Effector memory CD8-positive, alpha-beta T cell (primary cell): ENCODE measurements at regions not wholly inside any gene's neighbourhood (a gene's known extent, or its start where the extent isn't known, plus 50 kb on each side); places are given as distances from the start of the nearest gene placed in this dataset.

ENCODE experiments used
- ATAC-seq: fragments of 150-1000 bp; cut with Tn5 transposase; replicated peaks from 2 replicates; pipeline ENCODE4 v1.10.0; 2021; ENCODE audit warnings: mild to moderate bottlenecking, moderate library complexity
- DNase-seq, 3 experiments: peaks; one replicate each; pipeline ENCODE4 v3.0.0; 2021
- H3K27ac Mint-ChIP-seq, 2 donors: one replicate each; pipeline ENCODE4 v1.8.0; 2022; ENCODE audit warnings: mild to moderate bottlenecking in 2 of 2, mixed read lengths in 2 of 2, moderate library complexity in 2 of 2
- H3K27me3 Mint-ChIP-seq, 2 donors: one replicate each; pipeline ENCODE4 v1.8.0; 2022; ENCODE audit warnings: mixed read lengths in 2 of 2
- H3K36me3 Mint-ChIP-seq: one replicate; pipeline ENCODE4 v1.8.0; 2022; ENCODE audit warnings: mild to moderate bottlenecking, moderate library complexity, mixed read lengths; ENCODE audit not compliant: insufficient read depth
- H3K4me1 Mint-ChIP-seq, 2 donors: one replicate each; pipeline ENCODE4 v1.8.0; 2022; ENCODE audit warnings: low read depth in 2 of 2, mixed read lengths in 2 of 2
- H3K4me3 Mint-ChIP-seq, 2 donors: one replicate each; pipeline ENCODE4 v1.8.0; 2022; ENCODE audit warnings: mild to moderate bottlenecking in 2 of 2, mixed read lengths in 2 of 2, moderate library complexity in 2 of 2
- H3K9me3 Mint-ChIP-seq, 2 donors: one replicate each; pipeline ENCODE4 v1.8.0; 2022; ENCODE audit warnings: mixed read lengths in 2 of 2

DNA sequence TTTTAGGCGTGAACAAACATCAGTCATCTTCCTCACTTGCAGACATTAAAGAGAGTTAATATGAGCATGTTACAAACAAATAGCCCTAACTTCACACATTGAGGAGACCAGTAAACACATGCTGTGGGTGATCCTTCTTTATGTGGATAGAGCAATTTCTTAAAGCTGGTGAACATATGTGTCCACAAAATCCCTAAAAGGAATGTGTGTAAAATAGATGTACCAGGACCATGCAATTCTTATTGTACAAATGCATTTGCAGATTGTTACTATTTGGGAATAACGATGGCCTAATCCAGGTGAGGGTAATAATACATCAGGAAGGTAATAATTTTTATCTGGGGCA, 228.9 kb downstream of the ALDH8A1 start:
- Mint-ChIP-seq H3K27me3 (peaks cover 6 to 13% of the 10 kb centered on the region in 2 donors), H3K27ac (no peak overlapping the region), H3K4me1 (no peaks in the 10 kb centered on the region), H3K36me3 (no peaks in the 10 kb centered on the region), H3K9me3 (no peaks in the 10 kb centered on the region), H3K4me3 (no peak overlapping the region)
- DNase-seq, result no peak
- ATAC-seq, result no peak

DNA sequence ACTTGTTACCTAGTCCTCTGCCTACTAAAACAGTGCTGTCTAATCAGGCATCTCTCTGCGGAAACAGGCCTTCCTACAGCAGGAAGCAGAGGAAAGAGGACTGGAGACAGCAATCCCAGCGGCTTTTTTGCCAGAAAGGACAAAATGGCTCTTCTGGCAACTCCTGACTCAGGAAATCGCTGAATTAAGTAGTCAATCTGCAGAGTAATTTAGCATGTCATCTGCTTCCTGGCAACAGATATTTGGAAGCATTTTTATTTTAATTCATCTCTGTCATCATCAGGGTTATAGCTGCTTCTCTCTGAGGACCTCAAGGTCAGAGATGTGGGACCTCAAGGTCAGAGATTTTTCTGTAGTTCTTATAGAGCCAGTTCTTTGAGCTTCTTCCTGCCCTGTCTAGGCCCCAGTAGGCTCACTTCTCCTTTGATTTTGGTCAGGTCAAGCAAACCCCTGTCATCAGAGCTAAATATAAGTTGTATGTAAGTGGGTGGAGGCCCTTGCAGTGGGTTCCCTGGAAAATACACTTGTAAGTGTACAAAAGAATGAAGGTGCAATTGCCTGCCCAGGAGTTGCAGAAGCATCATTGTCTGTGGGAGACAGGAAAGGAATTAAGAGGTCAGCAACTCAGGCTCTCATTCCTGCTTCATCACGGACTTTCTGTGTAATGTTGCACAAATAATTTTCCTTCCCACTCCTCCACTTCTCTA, 229.4 kb downstream of the ALDH8A1 start:
- H3K27me3 Mint-ChIP-seq, result peaks cover 7 to 9% of the 10 kb centered on the region in 2 donors
- no peaks in the 10 kb centered on the region for H3K36me3 Mint-ChIP-seq
- H3K4me1 Mint-ChIP-seq, result no peaks in the 10 kb centered on the region
- ATAC-seq (no peak), DNase-seq (no peak)
- H3K9me3 Mint-ChIP-seq, result no peaks in the 10 kb centered on the region
- H3K27ac Mint-ChIP-seq, result no peak overlapping the region
- H3K4me3 Mint-ChIP-seq, result no peak overlapping the region

DNA sequence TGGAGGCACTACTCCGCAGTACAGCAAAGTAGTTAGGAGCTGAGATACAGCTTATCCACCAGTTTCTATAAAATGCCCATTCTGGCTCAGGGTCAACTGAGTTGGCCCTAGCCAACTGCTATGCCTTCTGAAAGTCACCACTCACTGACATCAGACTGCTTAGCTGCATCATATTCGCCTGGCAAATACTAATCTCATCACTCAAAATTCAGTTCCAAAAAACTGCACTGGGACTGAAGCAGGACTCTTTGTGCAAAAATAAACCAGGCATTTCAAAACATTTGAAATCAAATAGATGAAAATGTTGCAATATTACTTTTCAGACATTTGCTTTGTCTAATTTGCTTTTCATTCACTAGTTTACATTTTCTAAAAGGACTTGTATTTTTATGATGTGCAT, 230.0 kb downstream of the ALDH8A1 start:
- H3K27ac Mint-ChIP-seq, result no peak overlapping the region
- no peaks in the 10 kb centered on the region for H3K9me3 Mint-ChIP-seq
- no peaks in the 10 kb centered on the region for H3K36me3 Mint-ChIP-seq
- peaks cover 8 to 9% of the 10 kb centered on the region in 2 donors for H3K27me3 Mint-ChIP-seq
- no peaks in the 10 kb centered on the region for H3K4me1 Mint-ChIP-seq
- DNase-seq (no peak), ATAC-seq (no peak)
- H3K4me3 Mint-ChIP-seq, result no peak overlapping the region

DNA sequence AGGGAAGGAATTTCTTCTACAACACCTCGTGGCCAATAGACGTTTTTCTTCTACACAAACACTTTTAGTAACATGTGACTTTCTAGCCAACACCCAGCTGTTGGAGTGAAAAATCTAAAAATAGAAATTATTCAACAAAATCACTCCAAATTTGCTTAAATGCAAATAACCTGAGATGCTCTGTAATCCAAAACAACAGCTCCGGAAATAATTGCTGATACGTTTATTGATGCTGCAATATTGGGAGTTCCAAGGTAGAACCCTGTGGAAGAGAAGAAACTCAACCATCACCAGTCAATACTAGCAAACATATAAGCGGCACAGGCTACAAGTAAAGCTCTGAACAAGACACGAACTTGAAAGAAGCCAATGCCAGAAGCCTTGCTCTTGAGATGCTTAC, 230.6 kb downstream of the ALDH8A1 start:
- no peaks in the 10 kb centered on the region for H3K4me1 Mint-ChIP-seq
- no peak overlapping the region for H3K27ac Mint-ChIP-seq
- ATAC-seq (no peak), DNase-seq (no peak)
- H3K9me3 Mint-ChIP-seq, result no peaks in the 10 kb centered on the region
- no peak overlapping the region for H3K4me3 Mint-ChIP-seq
- H3K27me3 Mint-ChIP-seq, result peaks cover 13 to 14% of the 10 kb centered on the region in 2 donors
- H3K36me3 Mint-ChIP-seq, result no peaks in the 10 kb centered on the region

DNA sequence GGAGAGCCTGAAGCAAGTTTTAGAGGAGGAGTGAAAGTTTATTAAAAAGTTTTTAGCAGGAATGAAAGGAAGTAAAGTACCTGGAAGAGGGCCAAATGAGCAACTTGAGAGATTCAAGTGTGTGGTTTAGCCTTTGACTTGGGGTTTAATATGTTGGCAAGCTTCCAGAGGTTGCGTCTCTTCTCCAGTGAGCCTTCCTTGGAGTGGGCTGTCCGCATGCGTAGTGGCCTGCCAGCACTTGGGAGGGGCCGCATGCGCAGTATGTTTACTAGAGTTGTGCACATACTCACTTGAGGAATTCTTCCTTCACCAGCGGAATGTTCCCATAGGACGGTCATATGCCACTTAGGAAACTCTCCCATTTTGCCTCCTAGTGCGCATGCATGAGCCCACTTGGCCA, 235.2 kb downstream of the ALDH8A1 start:
- Mint-ChIP-seq H3K27me3 (peaks cover 31 to 40% of the 10 kb centered on the region in 2 donors), H3K9me3 (no peaks in the 10 kb centered on the region), H3K4me3 (no peak overlapping the region), H3K36me3 (no peaks in the 10 kb centered on the region), H3K4me1 (no peaks in the 10 kb centered on the region), H3K27ac (no peak overlapping the region)
- ATAC-seq (no peak), DNase-seq (no peak)

DNA sequence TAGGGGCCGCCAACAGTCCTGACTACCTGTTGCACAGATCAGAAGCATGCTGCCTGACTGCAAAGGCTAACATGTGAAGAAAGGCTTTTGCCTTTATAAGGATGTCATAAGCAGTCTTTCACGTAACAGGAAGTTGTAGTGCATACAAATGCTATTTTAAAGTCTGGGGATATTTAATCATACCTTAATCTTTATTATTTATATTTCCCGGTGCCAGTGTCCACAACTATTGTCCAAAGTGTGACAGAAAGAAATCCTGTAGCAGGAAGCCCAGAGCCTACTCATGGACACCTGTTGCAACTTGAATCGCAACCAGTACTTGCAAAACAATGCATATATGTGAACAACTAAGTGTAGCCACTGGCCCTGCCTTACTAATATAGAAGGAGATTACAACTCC, 235.8 kb downstream of the ALDH8A1 start:
- H3K27ac Mint-ChIP-seq, result no peak overlapping the region
- no peaks in the 10 kb centered on the region for H3K4me1 Mint-ChIP-seq
- DNase-seq (no peak), ATAC-seq (no peak)
- peaks cover 31 to 40% of the 10 kb centered on the region in 2 donors for H3K27me3 Mint-ChIP-seq
- no peaks in the 10 kb centered on the region for H3K36me3 Mint-ChIP-seq
- no peaks in the 10 kb centered on the region for H3K9me3 Mint-ChIP-seq
- no peak overlapping the region for H3K4me3 Mint-ChIP-seq

DNA sequence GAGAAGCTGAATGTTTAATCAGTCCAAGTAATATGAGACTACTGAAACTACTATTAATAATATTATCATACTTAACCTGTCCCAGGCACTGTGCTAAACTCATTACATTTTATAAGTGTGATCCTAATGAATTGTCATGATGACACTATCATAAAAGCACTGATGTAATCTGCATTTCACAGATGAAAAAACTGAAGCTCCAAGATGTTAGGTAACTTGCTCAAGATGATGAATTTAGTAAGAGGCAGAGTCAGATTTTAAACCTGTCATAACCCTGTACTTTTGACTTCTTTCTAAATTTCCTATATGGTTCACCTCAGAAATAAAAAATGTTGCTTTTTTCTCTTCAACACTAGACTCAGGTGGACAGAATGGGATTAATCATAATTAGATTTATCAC, 237.6 kb downstream of the ALDH8A1 start:
- Mint-ChIP-seq H3K9me3 (no peaks in the 10 kb centered on the region), H3K4me3 (no peak overlapping the region), H3K36me3 (no peaks in the 10 kb centered on the region), H3K27me3 (peaks cover 33 to 46% of the 10 kb centered on the region in 2 donors), H3K4me1 (no peaks in the 10 kb centered on the region), H3K27ac (no peak overlapping the region)
- no peak for ATAC-seq
- no peak for DNase-seq

DNA sequence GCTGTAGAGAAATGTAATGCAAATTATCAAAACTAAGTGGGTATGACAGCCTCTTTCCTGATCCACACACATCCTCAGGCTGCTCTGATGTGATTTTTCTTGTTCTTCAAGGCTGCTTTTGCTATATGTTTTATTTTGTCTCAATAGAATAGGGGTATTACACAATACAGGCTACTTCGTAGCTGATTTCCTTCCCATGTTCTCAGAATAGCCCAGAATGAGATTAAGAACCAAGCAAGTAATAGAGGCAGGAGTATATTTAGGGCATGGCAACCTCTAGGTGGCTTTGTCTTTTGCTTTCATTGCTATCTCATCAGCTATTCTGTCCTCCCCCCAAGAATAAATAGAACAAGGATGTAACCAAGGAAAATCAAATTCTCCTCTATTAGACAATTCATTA, 241.8 kb downstream of the ALDH8A1 start:
- ATAC-seq (no peak), DNase-seq (no peak)
- Mint-ChIP-seq H3K27me3 (peaks cover 52 to 61% of the 10 kb centered on the region in 2 donors), H3K27ac (no peak overlapping the region), H3K9me3 (no peaks in the 10 kb centered on the region), H3K4me3 (no peak overlapping the region), H3K36me3 (no peaks in the 10 kb centered on the region), H3K4me1 (no peaks in the 10 kb centered on the region)

DNA sequence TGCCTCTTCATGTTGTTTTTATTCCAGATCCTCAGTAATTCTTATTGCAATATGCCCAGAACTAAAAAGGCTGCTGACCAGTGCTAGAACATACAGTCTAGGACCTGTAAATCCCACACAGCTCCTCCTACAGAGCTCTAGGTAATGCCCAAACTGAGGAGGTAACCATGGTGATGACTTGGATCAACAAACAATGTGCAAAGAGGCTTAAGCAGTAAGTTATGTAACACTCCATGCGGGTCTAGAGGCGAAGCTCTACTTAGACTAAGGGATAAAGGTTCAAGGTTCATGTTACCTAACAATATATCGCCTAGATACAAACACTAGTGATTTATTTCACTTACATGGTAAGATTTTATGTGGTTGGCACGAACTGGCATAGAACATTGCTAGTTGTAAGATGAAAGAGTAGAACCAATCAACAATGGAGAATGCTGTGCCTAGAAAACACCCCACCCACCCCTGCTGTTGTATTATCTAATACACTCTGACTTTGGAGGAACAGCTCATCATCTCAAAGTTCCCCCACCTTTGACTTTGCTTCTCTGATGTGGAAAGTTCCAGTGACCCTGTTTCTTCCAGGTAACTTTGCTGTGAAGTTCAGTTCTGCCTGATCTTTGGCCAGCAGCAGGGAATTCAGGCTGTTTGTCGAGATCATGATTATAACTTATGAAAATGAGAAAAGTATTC, 242.4 kb downstream of the ALDH8A1 start:
- Mint-ChIP-seq H3K36me3 (no peaks in the 10 kb centered on the region), H3K27me3 (peaks cover 47 to 61% of the 10 kb centered on the region in 2 donors), H3K4me3 (no peak overlapping the region), H3K9me3 (no peaks in the 10 kb centered on the region), H3K4me1 (no peaks in the 10 kb centered on the region), H3K27ac (no peak overlapping the region)
- DNase-seq (no peak), ATAC-seq (no peak)

DNA sequence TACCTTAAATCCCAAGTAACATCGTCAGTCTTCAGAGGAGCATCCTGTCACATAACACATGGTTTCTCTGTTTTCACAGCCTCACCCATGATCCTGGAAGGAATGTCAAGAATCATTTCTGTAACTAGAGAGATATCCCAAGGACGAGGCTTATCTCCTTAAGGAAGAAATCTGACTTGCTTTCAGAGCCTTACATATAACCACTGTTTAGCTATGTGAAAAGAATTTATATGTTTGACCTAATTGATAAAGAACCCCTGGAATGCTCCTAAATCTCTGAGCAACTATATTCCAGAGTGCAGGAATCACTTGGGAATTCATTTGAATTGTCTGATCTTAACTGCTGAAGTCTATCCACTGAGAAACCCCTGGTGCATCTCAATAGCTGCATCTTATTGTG, 243.1 kb downstream of the ALDH8A1 start:
- H3K4me1 Mint-ChIP-seq, result no peaks in the 10 kb centered on the region
- H3K27me3 Mint-ChIP-seq, result peaks cover 40 to 57% of the 10 kb centered on the region in 2 donors
- no peaks in the 10 kb centered on the region for H3K36me3 Mint-ChIP-seq
- no peak overlapping the region for H3K4me3 Mint-ChIP-seq
- no peaks in the 10 kb centered on the region for H3K9me3 Mint-ChIP-seq
- ATAC-seq (no peak), DNase-seq (no peak)
- no peak overlapping the region for H3K27ac Mint-ChIP-seq

DNA sequence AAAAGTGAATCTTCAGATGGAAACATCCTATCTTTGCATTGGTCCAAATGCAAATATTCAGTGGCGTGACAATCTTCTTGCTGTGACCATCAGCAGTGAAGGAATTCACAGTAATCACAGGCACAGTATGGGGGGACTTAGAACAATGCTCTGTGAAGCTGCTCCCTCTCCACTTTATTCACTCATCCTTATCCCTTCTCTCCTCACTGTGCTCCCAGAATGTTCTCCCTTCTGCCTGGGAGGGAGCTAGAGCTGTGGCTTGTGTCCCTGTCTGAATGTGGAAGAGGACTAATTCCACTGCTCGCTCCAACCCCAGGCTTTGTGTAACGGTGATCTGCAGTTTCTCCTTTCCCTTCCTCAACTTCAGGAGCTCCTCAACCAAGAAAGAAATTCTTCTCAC, 243.7 kb downstream of the ALDH8A1 start:
- no peaks in the 10 kb centered on the region for H3K4me1 Mint-ChIP-seq
- H3K36me3 Mint-ChIP-seq, result no peaks in the 10 kb centered on the region
- ATAC-seq (no peak), DNase-seq (no peak)
- no peak overlapping the region for H3K4me3 Mint-ChIP-seq
- H3K27me3 Mint-ChIP-seq, result peaks cover 38 to 63% of the 10 kb centered on the region in 2 donors
- H3K27ac Mint-ChIP-seq, result no peak overlapping the region
- H3K9me3 Mint-ChIP-seq, result no peaks in the 10 kb centered on the region

DNA sequence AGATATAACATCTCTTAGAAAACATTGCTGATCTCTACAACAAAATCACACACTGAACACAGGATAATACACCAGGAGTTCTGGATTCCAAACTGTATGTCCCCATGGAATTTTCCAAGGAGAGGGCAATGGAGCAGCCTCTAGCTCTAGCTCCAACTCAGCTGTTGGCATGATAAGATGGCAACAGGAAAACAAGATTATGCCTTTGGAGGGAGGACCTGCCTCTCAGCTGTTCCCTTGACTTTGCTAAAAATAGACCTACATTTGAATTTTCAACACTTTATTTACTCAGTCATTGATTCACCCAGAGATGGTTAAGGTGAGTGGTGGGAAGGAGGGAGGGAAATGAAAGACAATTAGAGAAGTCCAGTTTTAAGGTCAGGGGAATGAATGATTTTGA, 246.7 kb downstream of the ALDH8A1 start:
- Mint-ChIP-seq H3K36me3 (no peaks in the 10 kb centered on the region), H3K27ac (no peak overlapping the region), H3K4me1 (no peaks in the 10 kb centered on the region), H3K27me3 (peaks cover 29 to 70% of the 10 kb centered on the region in 2 donors), H3K4me3 (no peak overlapping the region), H3K9me3 (no peaks in the 10 kb centered on the region)
- DNase-seq, result no peak
- no peak for ATAC-seq

DNA sequence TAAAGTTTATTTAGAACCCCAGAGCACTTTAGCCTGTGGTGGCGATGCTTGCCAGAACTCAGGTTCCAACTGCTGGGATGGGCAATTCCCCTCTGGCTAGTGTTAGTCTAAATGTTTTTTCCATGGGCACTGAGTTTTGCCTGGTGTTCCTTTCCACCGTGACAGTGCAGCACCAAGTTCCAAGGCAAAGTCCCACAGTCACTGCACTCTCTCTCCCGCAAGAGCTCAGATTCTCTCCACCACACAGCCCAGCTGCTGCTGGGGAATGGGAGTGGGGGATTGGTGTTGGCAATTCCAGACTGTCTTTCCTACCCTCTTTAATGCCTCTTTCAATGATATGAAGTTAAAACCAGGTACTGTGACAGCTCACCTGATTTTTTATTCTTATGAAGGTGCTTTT, 247.6 kb downstream of the ALDH8A1 start:
- no peak for ATAC-seq

DNA sequence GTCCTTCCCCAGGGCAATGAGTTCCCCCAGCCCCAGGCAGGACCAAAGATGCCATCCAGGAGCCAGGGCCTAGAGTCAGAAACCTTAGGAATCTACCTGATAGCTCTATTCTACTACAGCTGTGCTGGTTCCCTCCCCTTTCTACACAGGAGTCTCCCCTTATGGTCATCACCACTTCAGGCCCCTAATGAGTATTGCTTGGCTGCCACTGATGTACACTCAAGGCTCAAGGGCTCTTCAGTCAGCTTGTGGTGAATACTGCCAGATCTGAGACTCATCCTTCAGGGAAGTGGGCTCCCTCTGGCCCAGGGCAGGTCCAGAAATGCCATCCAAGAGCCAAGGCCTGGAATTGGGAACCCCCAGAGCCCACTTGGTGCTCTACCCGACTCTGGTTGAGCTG, 248.6 kb downstream of the ALDH8A1 start:
- Mint-ChIP-seq H3K36me3 (no peaks in the 10 kb centered on the region), H3K9me3 (no peaks in the 10 kb centered on the region), H3K4me3 (no peak overlapping the region), H3K27ac (no peak overlapping the region), H3K27me3 (peaks cover 25 to 71% of the 10 kb centered on the region in 2 donors), H3K4me1 (no peaks in the 10 kb centered on the region)
- DNase-seq (no peak), ATAC-seq (no peak)

More for the DNA sequence above, 247.6 kb downstream of the ALDH8A1 start:
- no peak for DNase-seq
- peaks cover 33 to 73% of the 10 kb centered on the region in 2 donors for H3K27me3 Mint-ChIP-seq
- H3K9me3 Mint-ChIP-seq, result no peaks in the 10 kb centered on the region
- H3K4me1 Mint-ChIP-seq, result no peaks in the 10 kb centered on the region
- H3K36me3 Mint-ChIP-seq, result no peaks in the 10 kb centered on the region
- no peak overlapping the region for H3K27ac Mint-ChIP-seq
- H3K4me3 Mint-ChIP-seq, result no peak overlapping the region
